HG02571 (cell line): ENCODE measurements at regions not wholly inside any gene's neighbourhood (a gene's known extent, or its start where the extent isn't known, plus 50 kb on each side); places are given as distances from the start of the nearest gene placed in this dataset.

Experiments
- ATAC-seq: cut with Tn5 transposase; IDR thresholded peaks from one replicate; pipeline ENCODE4 v1.9.1; 2021; ENCODE audit warnings: mild to moderate bottlenecking, moderate library complexity; ENCODE audit not compliant: unreplicated experiment

- ATAC-seq, result no peak
These were observed 132.2 kb upstream of the INHBA start for GRCh38 chr7:41834805-41835694.

- ATAC-seq, result no peak
These were observed 130.1 kb upstream of the INHBA start for GRCh38 chr7:41832941-41833340.

- ATAC-seq, result no peak
These were observed 127.4 kb upstream of the INHBA start for GRCh38 chr7:41830271-41830670.

GRCh38 chr7:41828911-41829310 lies 126.0 kb upstream of the INHBA start:
- ATAC-seq, result no peak

DNA sequence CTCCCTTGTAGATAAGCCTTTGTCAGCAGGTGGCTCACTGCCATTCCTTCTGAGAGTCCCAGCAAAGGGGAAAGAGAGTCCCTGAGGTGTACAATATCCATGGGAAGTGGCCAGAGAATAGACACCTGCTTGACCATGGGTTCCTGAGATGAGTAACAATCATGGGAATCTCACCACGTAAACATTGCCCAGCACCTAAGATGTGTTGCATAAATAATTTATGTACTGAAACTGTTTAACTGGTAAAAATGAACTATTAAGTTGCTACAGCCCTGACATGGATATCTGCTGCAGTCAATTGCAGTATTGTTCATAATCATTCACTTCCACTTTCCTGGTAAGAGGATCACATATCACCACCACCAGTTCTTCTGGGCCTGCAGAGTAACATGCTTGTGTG lies 123.8 kb upstream of the INHBA start:
- ATAC-seq, result no peak

DNA sequence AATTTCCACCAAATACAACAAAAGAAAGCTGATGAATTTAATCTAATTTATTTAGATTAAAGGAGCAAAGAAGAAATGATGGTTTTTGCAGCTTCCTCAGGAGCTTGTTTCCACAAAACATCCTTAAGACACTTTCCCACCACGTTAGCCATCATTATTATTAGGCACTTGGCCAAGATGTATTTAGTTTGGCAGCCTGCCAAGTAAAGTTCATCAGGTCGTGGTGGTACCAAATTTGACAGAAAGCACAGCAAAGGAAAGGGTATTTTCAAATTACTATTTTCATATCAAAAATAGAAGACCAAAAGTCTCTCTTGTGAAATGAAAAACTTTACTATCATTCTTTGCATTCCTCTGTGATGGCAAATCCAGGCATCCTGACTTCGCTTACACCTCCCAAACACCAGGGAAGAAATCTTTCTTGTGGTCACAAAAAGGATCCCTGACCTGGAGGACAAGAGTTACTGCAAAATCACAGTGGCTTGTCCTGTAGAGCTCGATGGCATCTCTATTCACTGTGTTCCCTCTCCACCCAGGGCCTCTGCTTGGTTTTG lies 123.1 kb upstream of the INHBA start:
- no peak for ATAC-seq

GRCh38 chr7:41824284-41824683 lies 121.4 kb upstream of the INHBA start:
- no peak for ATAC-seq

- ATAC-seq, result no peak
These were observed 119.4 kb upstream of the INHBA start for GRCh38 chr7:41822259-41822817.

DNA sequence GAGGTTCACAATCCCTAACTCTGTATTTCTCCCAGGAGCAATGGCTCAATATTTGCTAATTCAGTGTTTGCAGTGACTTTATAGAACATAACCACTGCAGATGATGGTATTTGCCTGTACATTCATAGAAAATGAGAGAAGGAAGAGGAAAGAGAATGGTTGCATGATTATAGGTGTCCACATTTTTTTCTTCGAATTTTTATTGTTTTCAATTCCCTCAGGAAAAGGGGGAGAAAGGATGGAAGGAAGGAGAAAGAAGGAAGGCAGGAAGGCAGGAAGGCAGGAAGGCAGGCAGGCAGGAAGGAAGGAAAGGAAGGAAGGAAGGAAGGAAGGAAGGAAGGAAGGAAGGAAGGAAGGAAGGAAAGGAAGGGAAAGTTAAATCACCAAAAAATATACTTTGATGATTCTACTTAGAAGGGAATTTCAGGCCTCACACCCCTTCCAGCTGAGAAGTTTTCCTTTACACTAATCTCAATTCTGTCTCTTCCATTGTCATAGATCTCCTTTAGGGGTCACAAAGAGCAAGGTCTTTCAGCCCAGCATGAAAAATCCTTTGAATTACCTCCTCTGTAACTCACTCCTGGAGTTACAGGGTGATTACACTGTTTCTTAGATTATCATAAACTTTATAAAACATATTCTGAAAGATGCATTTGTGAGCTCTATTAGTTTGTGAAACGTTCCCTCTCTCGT lies 118.8 kb upstream of the INHBA start:
- no peak for ATAC-seq

- no peak for ATAC-seq
These were observed 117.3 kb upstream of the INHBA start for GRCh38 chr7:41820111-41820671.

GRCh38 chr7:41819645-41820044 lies 116.8 kb upstream of the INHBA start:
- no peak for ATAC-seq

DNA sequence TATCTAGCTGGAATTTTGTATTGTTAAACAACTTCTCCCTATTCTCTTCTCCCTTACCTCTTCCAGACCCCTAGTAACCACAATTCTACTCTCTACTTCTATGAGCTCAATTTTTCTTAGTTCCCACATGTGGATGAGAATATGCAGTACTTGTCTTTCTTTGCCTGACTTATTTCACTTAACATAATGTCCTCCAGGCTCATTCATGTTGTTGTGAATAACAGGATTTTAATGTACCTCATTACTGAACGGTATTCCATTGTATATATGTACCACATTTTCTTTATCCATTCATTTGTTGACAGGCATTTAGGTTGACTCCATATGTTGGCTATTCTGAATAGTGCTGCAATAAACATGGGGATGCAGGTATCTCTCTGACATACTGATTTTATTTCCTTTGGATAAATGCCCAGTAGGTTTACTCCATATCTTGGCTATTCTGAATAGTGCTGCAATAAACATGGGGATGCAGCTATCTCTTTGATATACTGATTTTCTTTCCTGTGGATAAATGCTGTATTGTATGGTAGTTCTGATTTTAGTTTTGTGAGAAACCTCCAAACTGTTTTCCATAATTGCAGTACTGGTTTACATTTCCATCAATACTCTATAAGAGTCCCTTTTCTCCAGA lies 116.0 kb upstream of the INHBA start:
- no peak for ATAC-seq

- peak; percentile 64 for ATAC-seq
These were observed 114.5 kb upstream of the INHBA start for GRCh38 chr7:41817386-41817785.

DNA sequence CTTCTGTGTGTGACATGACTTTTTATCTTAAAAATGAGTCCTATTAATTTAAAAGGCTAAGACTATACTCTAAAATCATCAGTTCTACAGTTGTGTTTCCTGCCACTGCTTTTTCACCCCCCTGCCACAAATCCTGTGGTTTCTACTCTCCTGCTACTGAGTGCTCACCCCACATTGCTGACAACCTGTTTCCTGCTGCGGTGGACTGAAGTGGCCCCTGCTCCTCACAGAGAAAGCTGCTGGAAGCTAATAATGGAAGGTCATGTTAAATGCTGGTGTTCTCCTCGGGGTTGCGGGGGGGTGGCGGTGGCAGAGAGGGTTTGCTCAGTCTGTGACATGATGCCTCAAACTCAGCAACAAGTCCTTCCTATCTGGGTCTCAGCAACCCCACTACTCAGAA lies 113.2 kb upstream of the INHBA start:
- ATAC-seq, result no peak

DNA sequence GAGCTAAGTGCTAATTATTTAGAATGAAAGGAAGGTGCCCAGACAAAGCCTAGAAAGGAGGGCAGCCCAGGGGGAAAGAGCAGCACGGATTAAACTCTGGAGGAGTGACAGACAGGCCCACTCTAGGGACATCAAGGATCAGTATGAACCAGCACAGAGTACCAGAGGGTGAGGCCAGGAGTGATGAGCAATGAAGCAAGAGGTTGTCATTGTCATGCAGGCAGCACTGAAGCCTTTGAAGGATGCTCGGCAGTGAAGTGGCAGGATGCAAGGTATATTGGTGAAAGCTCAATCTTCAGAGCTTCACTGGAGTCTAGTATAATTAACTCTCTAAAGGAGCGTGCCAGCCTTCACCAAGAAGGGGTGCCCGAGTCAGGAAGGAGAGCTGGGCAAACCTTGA lies 112.0 kb upstream of the INHBA start:
- ATAC-seq, result no peak

DNA sequence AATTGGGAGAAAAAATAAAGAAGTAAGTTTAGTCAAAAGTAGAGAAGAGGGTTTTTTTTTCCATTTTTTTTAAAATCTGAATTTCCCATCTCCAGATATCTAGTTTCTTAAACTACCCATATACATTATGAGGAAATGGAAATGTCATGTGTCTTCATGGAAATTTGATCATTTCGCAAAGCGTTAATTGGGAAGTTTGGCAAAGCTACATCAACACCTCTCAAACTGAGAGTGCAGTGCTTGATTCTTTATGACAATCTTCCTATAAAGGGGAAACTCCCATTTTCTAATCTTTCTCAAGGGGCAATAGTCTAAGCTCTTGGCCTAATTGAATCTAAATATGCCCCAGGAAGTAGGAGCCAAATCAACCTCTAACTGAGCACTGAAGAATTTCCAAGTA lies 110.4 kb upstream of the INHBA start:
- ATAC-seq, result no peak

GRCh38 chr7:41811941-41812340 lies 109.1 kb upstream of the INHBA start:
- no peak for ATAC-seq

DNA sequence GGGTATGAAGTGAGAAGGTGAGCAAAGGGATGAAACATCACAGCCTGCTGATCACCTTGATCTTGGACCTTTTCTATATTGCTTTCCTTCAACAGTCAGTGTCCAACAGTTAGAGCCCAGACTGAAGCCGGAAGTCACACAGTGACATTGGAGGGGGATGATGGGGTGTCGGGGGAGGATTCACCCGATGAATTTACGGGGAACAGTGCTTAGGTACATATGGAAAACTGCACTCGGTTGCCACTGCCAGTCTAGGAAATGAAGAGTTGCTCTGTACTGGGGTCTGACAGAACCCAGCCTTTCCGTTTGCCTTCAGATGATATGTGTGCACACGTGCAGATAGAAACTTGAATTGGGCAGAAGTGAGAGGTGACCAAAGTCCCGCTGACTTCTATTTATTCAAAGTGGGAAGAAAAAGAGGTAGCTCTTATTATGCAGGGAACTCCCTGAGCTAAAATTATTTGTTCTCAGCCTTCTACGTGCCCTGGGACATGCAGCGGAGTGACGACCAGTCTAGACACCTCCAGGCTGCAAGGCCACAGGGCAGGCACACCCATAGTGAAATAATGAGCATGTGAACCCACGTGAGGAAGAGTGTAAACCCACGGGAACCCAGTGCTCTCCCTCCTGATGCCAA lies 107.2 kb upstream of the INHBA start:
- peak; percentile 97 for ATAC-seq

GRCh38 chr7:41809529-41809939 lies 106.6 kb upstream of the INHBA start:
- no peak for ATAC-seq

GRCh38 chr7:41809116-41809515 lies 106.2 kb upstream of the INHBA start:
- ATAC-seq, result no peak
